HUDEP-2 (cell line): ENCODE measurements at regions not wholly inside any gene's neighbourhood (a gene's known extent, or its start where the extent isn't known, plus 50 kb on each side); places are given as distances from the start of the nearest gene placed in this dataset.
"Not testable (repeated sequence)": the region's sequence is repeated elsewhere in the genome, so short reads cannot be mapped to it uniquely, and the experiment has no call there.

Experiments used
- DNase-seq, 76 experiments: peaks; one replicate each; lab custom pipeline; 2025; ENCODE audit not compliant: unreplicated experiment in 76 of 76; lab: John Stamatoyannopoulos, UW

- no peak for DNase-seq
Observed at GRCh38 chr6:6474170-6474920, 114.2 kb upstream of the LY86 start.

GRCh38 chr6:6479785-6480184 lies 108.7 kb upstream of the LY86 start:
- DNase-seq: no peak

GRCh38 chr6:6482256-6482655 lies 106.3 kb upstream of the LY86 start:
- DNase-seq: no peak

- no peak for DNase-seq
Observed at GRCh38 chr6:6483168-6483567, 105.4 kb upstream of the LY86 start.

- DNase-seq: no peak
Observed at GRCh38 chr6:6483733-6484132, 104.8 kb upstream of the LY86 start.

GRCh38 chr6:6484681-6485080 lies 103.8 kb upstream of the LY86 start:
- DNase-seq: no peak

- no peak for DNase-seq
Observed at GRCh38 chr6:6486595-6486994, 101.9 kb upstream of the LY86 start.

- no peak for DNase-seq
Observed at GRCh38 chr6:6491761-6492160, 96.8 kb upstream of the LY86 start.

- DNase-seq: no peak
Observed at GRCh38 chr6:6492675-6493074, 95.8 kb upstream of the LY86 start.

GRCh38 chr6:6494139-6494538 lies 94.4 kb upstream of the LY86 start:
- not testable (repeated sequence) for DNase-seq

- DNase-seq: peak in 36 of 76 experiments; percentile 6 to 69 (median 26)
Observed at GRCh38 chr6:6494677-6495076, 93.8 kb upstream of the LY86 start.

- no peak for DNase-seq
Observed at GRCh38 chr6:6495851-6496250, 92.7 kb upstream of the LY86 start.

GRCh38 chr6:6497541-6497940 lies 91.0 kb upstream of the LY86 start:
- DNase-seq: no peak

GRCh38 chr6:6497976-6498375 lies 90.5 kb upstream of the LY86 start:
- no peak for DNase-seq

GRCh38 chr6:6503191-6503590 lies 85.3 kb upstream of the LY86 start:
- DNase-seq: no peak

- DNase-seq: peak in 1 of 76 experiments; percentile 2
Observed at GRCh38 chr6:6505111-6505510, 83.4 kb upstream of the LY86 start.

GRCh38 chr6:6508643-6509042 lies 79.9 kb upstream of the LY86 start:
- no peak for DNase-seq

- DNase-seq: no peak
Observed at GRCh38 chr6:6509284-6509683, 79.2 kb upstream of the LY86 start.

GRCh38 chr6:6512711-6513110 lies 75.8 kb upstream of the LY86 start:
- no peak for DNase-seq

GRCh38 chr6:6515691-6516607 lies 72.6 kb upstream of the LY86 start:
- no peak for DNase-seq

GRCh38 chr6:6516666-6517458 lies 71.7 kb upstream of the LY86 start:
- DNase-seq: no peak
